Mucosa of rectum (tissue), 2 donors: ENCODE measurements at regions not wholly inside any gene's neighbourhood (a gene's known extent, or its start where the extent isn't known, plus 50 kb on each side); places are given as distances from the start of the nearest gene placed in this dataset.

Experiments
- H3K27ac ChIP-seq, 2 donors: one replicate each; pipeline ENCODE4 v1.7.0; 2013; ENCODE audit warnings: inconsistent platforms in 2 of 2, low read depth in 2 of 2, low read length in 2 of 2
- H3K27me3 ChIP-seq, 2 donors: one replicate each; pipeline ENCODE4 v1.7.0; 2013; ENCODE audit warnings: low read length in 2 of 2; ENCODE audit not compliant: control insufficient read depth in 2 of 2, insufficient read depth in 2 of 2
- H3K36me3 ChIP-seq, 2 donors: one replicate each; pipeline ENCODE4 v1.7.0; 2013; ENCODE audit warnings: low read length in 2 of 2; ENCODE audit not compliant: control insufficient read depth in 2 of 2, insufficient read depth in 2 of 2
- H3K4me1 ChIP-seq, 2 donors: one replicate each; pipeline ENCODE4 v1.7.0; 2013; ENCODE audit warnings: low read length in 2 of 2, mild to moderate bottlenecking in 1 of 2; ENCODE audit not compliant: control insufficient read depth in 2 of 2, insufficient read depth in 2 of 2
- H3K4me3 ChIP-seq, 2 donors: one replicate each; pipeline ENCODE4 v1.7.0; 2013; ENCODE audit warnings: low read length in 2 of 2
- H3K9ac ChIP-seq, 2 donors: one replicate each; pipeline ENCODE4 v1.7.0; 2013; ENCODE audit warnings: low read length in 2 of 2, low read depth in 1 of 2, mild to moderate bottlenecking in 1 of 2
- H3K9me3 ChIP-seq, 2 donors: one replicate each; pipeline ENCODE4 v1.7.0; 2013; ENCODE audit warnings: low read length in 2 of 2; ENCODE audit not compliant: control insufficient read depth in 2 of 2
- donor health status: healthy.
- donor health status: Normal muscosa, but diverticular disease.

DNA sequence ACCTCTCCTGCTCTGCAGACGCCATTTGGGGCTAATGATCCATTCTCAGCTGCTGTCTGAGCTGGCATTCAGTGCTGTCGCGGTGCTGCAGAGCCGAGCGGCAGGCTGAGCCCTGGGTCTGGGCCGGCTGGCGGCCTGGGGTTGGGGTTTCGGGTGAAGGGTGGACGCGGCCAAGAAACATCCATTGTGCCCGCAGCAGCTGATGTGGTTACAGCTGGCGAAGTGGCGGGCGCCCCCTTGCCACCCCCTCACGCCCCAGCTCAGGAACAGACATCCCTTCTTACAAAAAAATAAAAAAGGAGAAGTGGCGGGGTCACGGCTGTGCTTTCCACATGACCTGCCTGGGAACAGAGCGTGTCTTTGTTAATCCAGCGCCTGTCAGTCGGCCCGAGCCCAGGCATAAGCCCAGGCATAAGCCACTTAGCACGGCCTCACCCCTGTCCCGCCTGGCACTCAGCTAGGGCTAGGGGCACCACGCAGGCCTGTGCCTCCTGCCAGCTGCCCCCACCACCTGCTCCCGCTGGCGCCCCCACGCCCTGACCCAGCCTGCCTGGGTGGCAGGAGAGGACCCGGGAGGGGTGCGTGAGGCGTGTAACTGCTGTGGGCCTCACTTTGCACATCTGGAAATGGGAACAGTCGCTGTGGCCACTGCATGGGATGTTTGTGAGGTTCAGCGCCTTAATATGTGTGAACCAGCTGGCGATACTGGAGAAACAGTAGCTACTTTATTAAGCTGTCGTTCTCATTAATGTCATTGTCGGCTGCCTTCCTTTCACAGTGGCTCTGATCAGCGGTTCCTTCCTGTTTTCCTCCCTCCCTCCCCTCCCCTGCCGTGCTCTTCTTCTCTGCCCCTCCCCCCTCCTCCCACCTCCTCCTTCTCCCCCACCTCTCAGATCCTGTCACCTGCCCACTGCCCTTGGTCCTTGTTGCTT, 197.7 kb upstream of the CIBAR2 start:
- peaks cover 19 to 23% of the 10 kb centered on the region in 2 donors for H3K4me1 ChIP-seq
- peak overlapping the region in 1 of 2 donors; percentile 41 for H3K4me3 ChIP-seq
- H3K9ac ChIP-seq = no peak overlapping the region
- peak overlapping the region; percentile 75 to 84 for H3K27ac ChIP-seq
- H3K27me3 ChIP-seq = peaks cover 0 to 2% of the 10 kb centered on the region in 2 donors
- no peaks in the 10 kb centered on the region for H3K9me3 ChIP-seq
- no peaks in the 10 kb centered on the region for H3K36me3 ChIP-seq

DNA sequence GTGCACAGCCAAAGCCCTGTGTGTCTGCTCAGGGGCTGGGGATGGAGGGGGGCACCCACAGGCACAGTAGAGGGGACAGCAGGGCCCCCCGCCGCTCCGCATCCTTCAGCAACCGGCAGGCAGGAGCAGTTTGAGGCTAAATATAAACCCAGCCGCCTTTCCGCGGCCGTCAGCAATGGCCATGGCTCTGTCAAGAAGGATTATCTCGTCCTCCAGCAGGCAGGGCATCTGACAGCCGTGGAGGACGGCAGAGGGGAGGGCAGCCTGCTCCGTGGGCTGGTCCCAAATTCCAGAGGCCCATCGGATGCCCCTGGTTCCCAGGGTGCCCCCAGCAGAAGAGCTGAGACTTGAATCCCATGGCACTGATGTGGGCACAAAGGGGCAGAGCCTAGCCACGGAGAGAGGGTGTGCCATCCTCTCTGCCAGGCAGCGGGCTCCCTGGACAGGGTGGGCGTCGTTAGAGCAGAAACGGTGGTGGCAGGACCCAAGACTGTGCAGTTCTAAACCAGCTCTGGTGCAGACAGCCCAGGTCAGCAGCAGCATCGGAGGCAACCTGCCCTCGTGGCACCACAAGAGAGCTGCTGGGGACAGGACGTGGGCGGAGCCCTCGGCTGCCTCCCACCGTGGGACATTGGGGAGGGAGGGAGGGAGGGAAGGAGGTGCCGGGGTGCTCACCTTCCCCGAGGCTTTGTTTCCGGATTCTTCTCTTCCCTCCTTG, 198.8 kb upstream of the CIBAR2 start:
- Histone ChIP-seq H3K9ac (no peak overlapping the region), H3K9me3 (no peaks in the 10 kb centered on the region), H3K4me3 (no peak overlapping the region), H3K36me3 (no peaks in the 10 kb centered on the region), H3K27me3 (peaks cover 0 to 2% of the 10 kb centered on the region in 2 donors), H3K27ac (no peak overlapping the region), H3K4me1 (peaks cover 18 to 21% of the 10 kb centered on the region in 2 donors)

GRCh38 chr16:85311741-85312140, 199.5 kb upstream of the CIBAR2 start:
- Histone ChIP-seq H3K4me3 (no peak overlapping the region), H3K27ac (no peak overlapping the region), H3K9ac (no peak overlapping the region), H3K36me3 (no peaks in the 10 kb centered on the region), H3K27me3 (peaks cover 0 to 2% of the 10 kb centered on the region in 2 donors), H3K4me1 (peaks cover 15 to 23% of the 10 kb centered on the region in 2 donors), H3K9me3 (no peaks in the 10 kb centered on the region)

- no peaks in the 10 kb centered on the region for H3K36me3 ChIP-seq
- H3K27ac ChIP-seq = no peak overlapping the region
- no peak overlapping the region for H3K4me3 ChIP-seq
- H3K9ac ChIP-seq = no peak overlapping the region
- no peaks in the 10 kb centered on the region for H3K9me3 ChIP-seq
- peaks cover 15 to 23% of the 10 kb centered on the region in 2 donors for H3K4me1 ChIP-seq
- H3K27me3 ChIP-seq = peaks cover 0 to 2% of the 10 kb centered on the region in 2 donors
Measured at GRCh38 chr16:85312174-85312573, 199.9 kb upstream of the CIBAR2 start.

- peaks cover 0 to 2% of the 10 kb centered on the region in 2 donors for H3K27me3 ChIP-seq
- H3K27ac ChIP-seq = no peak overlapping the region
- no peaks in the 10 kb centered on the region for H3K36me3 ChIP-seq
- no peak overlapping the region for H3K4me3 ChIP-seq
- H3K9me3 ChIP-seq = no peaks in the 10 kb centered on the region
- H3K9ac ChIP-seq = no peak overlapping the region
- peaks cover 13 to 23% of the 10 kb centered on the region in 2 donors for H3K4me1 ChIP-seq
Measured at GRCh38 chr16:85312642-85313525, 200.6 kb upstream of the CIBAR2 start.

DNA sequence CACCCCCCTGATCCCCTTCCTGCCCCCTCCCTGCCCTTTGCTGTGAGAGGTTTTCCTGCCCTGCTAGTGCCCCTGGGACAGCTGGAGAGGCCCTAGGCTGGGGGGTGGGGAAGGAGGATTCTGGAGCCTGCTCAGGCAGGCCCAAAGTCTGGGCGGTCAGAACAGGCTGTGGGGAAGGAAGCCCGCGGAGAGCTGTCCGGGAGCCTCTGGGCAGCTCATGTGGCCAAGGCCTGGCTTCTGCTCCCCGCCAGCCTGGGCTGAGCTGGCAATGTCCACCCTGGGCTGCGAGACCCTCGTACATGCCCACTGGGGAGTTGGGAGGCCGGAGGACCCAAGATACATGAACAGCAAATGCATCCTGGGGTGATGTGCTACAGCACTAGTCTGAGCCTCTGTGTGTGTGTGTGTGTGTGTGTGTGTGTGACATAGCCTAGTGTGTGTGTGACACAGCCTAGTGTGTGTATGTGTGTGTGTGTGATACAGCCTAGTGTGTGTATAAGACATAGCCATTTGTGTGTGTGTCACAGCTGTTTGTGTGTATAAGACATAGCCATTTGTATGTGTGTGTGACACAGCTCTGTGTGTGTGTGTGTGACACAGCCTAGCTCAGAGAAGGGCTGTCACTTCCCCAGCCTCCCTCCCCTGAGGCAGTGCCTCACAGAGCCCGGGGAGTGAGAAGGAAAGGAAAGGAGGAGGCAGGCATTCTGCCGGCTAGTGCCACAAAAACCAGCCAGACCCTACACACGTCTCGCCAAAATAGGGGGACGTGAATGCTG, 201.4 kb upstream of the CIBAR2 start:
- H3K27ac ChIP-seq = no peak overlapping the region
- peaks cover 10 to 22% of the 10 kb centered on the region in 2 donors for H3K4me1 ChIP-seq
- H3K9me3 ChIP-seq = no peaks in the 10 kb centered on the region
- H3K27me3 ChIP-seq = peaks cover 0 to 2% of the 10 kb centered on the region in 2 donors
- no peak overlapping the region for H3K4me3 ChIP-seq
- H3K36me3 ChIP-seq = no peaks in the 10 kb centered on the region
- H3K9ac ChIP-seq = no peak overlapping the region

DNA sequence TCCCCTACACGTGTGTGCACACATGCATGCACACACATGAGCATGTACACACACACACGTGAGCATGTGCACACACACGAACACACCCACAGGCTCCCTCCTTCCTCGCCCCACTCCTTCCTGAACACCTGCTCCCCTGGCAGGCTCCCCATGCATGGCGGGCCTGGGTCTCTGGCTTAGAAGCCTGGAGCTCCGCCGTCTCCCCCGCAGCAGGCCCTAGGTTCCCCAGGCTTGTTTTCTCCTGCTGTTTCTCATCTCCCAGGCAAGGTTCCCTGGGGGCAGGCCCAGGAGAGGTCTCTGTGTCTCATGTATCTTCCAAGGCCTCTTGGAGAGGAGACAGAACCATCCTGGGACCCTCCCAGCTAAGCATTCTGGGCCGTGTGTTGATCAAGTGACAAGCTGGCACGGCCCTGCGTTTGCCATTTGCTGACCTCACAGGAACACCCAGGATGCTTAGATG, 202.3 kb upstream of the CIBAR2 start:
- no peaks in the 10 kb centered on the region for H3K9me3 ChIP-seq
- H3K27ac ChIP-seq = no peak overlapping the region
- H3K4me3 ChIP-seq = no peak overlapping the region
- H3K27me3 ChIP-seq = peaks cover 0 to 2% of the 10 kb centered on the region in 2 donors
- H3K9ac ChIP-seq = no peak overlapping the region
- no peaks in the 10 kb centered on the region for H3K36me3 ChIP-seq
- peaks cover 10 to 21% of the 10 kb centered on the region in 2 donors for H3K4me1 ChIP-seq

DNA sequence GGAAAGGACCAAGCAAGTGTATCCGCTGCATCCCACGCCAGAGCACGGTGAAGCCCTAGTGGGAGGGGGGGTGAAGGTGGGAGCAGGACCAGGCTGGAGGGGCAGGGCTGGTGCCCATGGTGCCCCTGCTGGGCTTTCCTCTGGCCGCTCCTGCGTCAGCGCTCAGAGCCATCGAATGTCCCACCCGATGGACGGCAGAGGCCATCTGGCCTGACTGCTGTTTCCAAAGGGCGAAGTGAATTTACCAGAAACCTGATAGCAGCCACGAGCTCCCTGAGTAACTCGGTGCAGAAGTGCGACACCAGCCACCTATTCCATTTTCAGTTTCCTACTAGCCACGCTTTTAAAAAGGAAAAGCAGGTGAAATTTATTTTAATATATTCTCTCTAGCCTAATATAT, 203.6 kb upstream of the CIBAR2 start:
- peaks cover 6 to 18% of the 10 kb centered on the region in 2 donors for H3K4me1 ChIP-seq

GRCh38 chr16:85316321-85316919, 204.1 kb upstream of the CIBAR2 start:
- peaks cover 2 to 20% of the 10 kb centered on the region in 2 donors for H3K4me1 ChIP-seq

More for the DNA sequence above, 203.6 kb upstream of the CIBAR2 start:
- Histone ChIP-seq H3K9me3 (no peaks in the 10 kb centered on the region), H3K27me3 (peaks cover 0 to 2% of the 10 kb centered on the region in 2 donors), H3K4me3 (no peak overlapping the region), H3K9ac (no peak overlapping the region), H3K27ac (no peak overlapping the region), H3K36me3 (no peaks in the 10 kb centered on the region)

More at GRCh38 chr16:85316321-85316919, 204.1 kb upstream of the CIBAR2 start:
- Histone ChIP-seq H3K27me3 (peaks cover 0 to 2% of the 10 kb centered on the region in 2 donors), H3K9me3 (no peaks in the 10 kb centered on the region), H3K9ac (no peak overlapping the region), H3K27ac (no peak overlapping the region), H3K36me3 (no peaks in the 10 kb centered on the region), H3K4me3 (no peak overlapping the region)
